IPS-NIHi7 (cell line): ENCODE measurements at regions not wholly inside any gene's neighbourhood (a gene's known extent, or its start where the extent isn't known, plus 50 kb on each side); places are given as distances from the start of the nearest gene placed in this dataset.

Experiments
- DNase-seq: peaks from one replicate; pipeline ENCODE4 v3.0.0; 2012; ENCODE audit warnings: mixed read lengths; ENCODE audit errors: extremely low spot score

- no peak for DNase-seq
Observed at GRCh38 chr15:66999046-66999968, 66.1 kb upstream of the SMAD3 start.

- DNase-seq = no peak
Observed at GRCh38 chr15:67000896-67001295, 64.5 kb upstream of the SMAD3 start.

- DNase-seq = no peak
Observed at GRCh38 chr15:67002368-67002767, 63.0 kb upstream of the SMAD3 start.

GRCh38 chr15:67003586-67003985 lies 61.8 kb upstream of the SMAD3 start:
- no peak for DNase-seq

GRCh38 chr15:67004142-67004541 lies 61.3 kb upstream of the SMAD3 start:
- DNase-seq = no peak

GRCh38 chr15:67005294-67005996 lies 60.0 kb upstream of the SMAD3 start:
- no peak for DNase-seq

- DNase-seq = no peak
Observed at GRCh38 chr15:67006083-67007065, 59.0 kb upstream of the SMAD3 start.

GRCh38 chr15:67009576-67010569 lies 55.5 kb upstream of the SMAD3 start:
- DNase-seq = no peak

- DNase-seq = peak; percentile 57
Observed at GRCh38 chr15:67010898-67011616, 54.3 kb upstream of the SMAD3 start.

- DNase-seq = no peak
Observed at GRCh38 chr15:67011617-67012005, 53.8 kb upstream of the SMAD3 start.

GRCh38 chr15:67013696-67014095 lies 51.7 kb upstream of the SMAD3 start:
- peak; percentile 64 for DNase-seq
